ENCODE measurements at regions not wholly inside any gene's neighbourhood (a gene's known extent, or its start where the extent isn't known, plus 50 kb on each side); places are given as distances from the start of the nearest gene placed in this dataset.
"Not testable (repeated sequence)": the region's sequence is repeated elsewhere in the genome, so short reads cannot be mapped to it uniquely, and the experiment has no call there.

DNA sequence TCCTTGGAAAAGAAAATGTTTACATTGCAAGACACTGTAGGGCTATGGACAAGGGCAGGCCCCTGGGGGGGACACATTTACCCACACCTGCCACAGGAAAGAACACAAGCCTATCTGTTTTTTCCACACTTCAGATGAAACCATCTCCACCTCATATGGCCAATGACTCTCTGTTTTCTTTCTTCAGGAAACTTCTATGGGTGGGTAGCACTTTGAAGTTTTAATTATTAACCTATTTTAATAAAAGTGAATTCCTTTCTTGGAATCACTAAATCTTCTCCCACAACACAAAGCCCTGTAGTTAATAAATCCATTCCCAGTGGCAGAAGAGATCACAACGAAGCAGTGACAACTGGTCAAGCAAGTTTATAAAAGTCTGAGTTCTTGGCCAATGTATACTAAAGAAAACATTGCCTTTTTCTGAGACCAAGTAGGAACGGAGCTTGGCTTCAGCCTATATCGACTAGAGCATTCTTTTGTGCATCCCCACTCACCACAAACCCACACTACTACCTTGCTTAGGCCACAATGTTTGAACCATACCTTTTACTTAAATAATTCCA, 125.1 kb upstream of the CARMIL1 start:
- TF ChIP-seq, protein P1, sequence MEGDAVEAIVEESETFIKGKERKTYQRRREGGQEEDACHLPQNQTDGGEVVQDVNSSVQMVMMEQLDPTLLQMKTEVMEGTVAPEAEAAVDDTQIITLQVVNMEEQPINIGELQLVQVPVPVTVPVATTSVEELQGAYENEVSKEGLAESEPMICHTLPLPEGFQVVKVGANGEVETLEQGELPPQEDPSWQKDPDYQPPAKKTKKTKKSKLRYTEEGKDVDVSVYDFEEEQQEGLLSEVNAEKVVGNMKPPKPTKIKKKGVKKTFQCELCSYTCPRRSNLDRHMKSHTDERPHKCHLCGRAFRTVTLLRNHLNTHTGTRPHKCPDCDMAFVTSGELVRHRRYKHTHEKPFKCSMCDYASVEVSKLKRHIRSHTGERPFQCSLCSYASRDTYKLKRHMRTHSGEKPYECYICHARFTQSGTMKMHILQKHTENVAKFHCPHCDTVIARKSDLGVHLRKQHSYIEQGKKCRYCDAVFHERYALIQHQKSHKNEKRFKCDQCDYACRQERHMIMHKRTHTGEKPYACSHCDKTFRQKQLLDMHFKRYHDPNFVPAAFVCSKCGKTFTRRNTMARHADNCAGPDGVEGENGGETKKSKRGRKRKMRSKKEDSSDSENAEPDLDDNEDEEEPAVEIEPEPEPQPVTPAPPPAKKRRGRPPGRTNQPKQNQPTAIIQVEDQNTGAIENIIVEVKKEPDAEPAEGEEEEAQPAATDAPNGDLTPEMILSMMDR (IDR thresholded peaks at IDR 0.05), result no peak
- Histone ChIP-seq H3K36me3 (ENCODE audit: low read depth) (no peaks in the 10 kb centered on the region), H3K4me1 (ENCODE audit: low read depth) (peaks cover 14% of the 10 kb centered on the region), H3K4me3 (no peak overlapping the region), H3K9me3 (peaks cover 15% of the 10 kb centered on the region)
- DNase-seq, result no peak
- intact Hi-C loops (cut with DNase I, micrococcal nuclease), result no loop called here
- peak; percentile 28 for ATAC-seq

DNA sequence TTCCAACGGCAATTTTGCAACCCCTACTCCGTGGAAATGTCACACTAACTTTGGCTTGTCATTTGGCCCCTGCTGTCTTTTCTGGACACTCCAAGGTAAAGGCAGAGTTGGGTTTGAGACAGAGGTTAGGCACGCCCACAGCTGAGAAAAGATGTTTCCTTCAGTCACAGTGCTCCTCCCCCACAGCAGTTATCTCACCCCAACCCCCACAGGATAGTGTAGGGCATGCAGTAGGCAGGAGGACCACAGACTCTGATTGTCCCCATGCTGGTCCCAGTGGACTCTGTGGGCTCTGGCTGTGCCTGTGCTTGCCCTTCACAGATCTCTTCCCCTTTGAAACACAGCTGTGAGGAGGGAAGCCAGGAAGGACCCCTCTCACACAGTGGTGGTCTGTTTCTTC, 124.0 kb upstream of the CARMIL1 start:
- intact Hi-C loops (cut with DNase I, micrococcal nuclease), result no loop called here
- ATAC-seq (no peak), DNase-seq (no peak)
- H3K4me3 ChIP-seq, result no peak overlapping the region
- H3K9me3 ChIP-seq, result peaks cover 16% of the 10 kb centered on the region
- H3K4me1 ChIP-seq (ENCODE audit: low read depth), result peaks cover 14% of the 10 kb centered on the region
- TF ChIP-seq, protein P1 (IDR thresholded peaks at IDR 0.05), result no peak
- H3K36me3 ChIP-seq (ENCODE audit: low read depth), result no peaks in the 10 kb centered on the region

DNA sequence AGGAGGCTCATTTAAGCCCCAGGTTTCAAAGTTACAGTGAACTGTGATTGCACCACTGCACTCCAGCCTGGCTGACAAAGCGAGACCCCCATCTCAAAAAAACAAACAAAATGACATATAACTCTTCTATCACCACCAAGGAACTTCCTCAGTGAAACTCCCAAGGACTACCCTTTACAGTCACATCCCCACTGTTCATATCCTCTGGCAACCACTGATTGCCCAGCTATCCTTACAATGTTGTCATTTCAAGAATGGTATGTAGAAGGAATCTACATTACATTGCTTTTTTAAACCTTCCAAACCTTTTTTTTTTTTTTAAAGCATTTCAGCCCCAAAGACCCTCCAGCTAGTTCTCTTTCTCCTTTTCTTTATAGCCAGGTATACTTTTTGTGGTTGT, 123.1 kb upstream of the CARMIL1 start:
- H3K36me3 ChIP-seq (ENCODE audit: low read depth), result no peaks in the 10 kb centered on the region
- peaks cover 10% of the 10 kb centered on the region for H3K4me1 ChIP-seq (ENCODE audit: low read depth)
- H3K9me3 ChIP-seq, result peaks cover 16% of the 10 kb centered on the region
- no peak for DNase-seq
- intact Hi-C loops (cut with DNase I, micrococcal nuclease), result no loop called here
- TF ChIP-seq, protein P1 (IDR thresholded peaks at IDR 0.05), result no peak
- ATAC-seq, result no peak
- H3K4me3 ChIP-seq, result no peak overlapping the region

DNA sequence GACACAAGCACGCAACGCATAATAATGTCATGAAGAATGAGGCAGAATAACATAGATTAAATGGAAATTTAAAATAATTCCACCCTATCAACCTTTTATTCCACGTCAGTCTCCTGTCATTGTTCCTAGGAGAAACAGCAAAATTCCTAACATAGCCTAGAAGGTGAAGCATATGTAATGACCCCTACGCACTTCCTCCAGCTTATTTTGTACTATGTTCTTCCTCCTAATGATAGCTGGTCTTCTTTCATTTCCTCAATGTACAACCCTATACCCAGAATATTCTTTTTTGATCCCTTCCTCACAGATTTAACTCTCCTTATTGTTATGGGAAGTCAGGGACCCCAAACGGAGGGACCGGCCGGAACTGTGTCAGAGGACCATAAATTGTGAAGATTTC, 122.0 kb upstream of the CARMIL1 start:
- TF ChIP-seq, protein P1 (IDR thresholded peaks at IDR 0.05), result no peak
- H3K9me3 ChIP-seq, result peaks cover 16% of the 10 kb centered on the region

DNA sequence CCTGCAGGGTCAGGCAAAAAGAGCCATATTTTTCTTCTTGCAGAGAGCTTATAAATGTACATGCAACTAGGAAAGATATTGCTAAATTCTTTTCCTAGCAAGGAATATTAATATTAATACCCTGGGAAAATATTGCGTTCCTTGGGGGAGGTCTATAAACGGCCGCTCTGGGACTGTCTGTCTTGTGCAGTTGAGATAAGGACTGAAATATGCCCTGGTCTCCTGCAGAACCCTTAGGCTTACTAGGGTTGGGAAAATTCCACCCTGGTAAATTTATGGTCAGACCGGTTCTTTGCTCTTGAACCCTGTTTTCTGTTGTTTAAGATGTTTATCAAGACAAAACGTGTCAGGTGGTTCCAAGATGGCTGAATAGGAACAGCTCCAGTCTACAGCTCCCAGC, 121.3 kb upstream of the CARMIL1 start:
- TF ChIP-seq, protein P1 (IDR thresholded peaks at IDR 0.05), result no peak
- Histone ChIP-seq H3K36me3 (ENCODE audit: low read depth) (no peaks in the 10 kb centered on the region), H3K9me3 (peaks cover 16% of the 10 kb centered on the region), H3K4me1 (ENCODE audit: low read depth) (peaks cover 10% of the 10 kb centered on the region), H3K4me3 (no peak overlapping the region)
- ATAC-seq (no peak), DNase-seq (no peak)
- intact Hi-C loops (cut with DNase I, micrococcal nuclease), result no loop called here

More for the DNA sequence above, 122.0 kb upstream of the CARMIL1 start:
- Histone ChIP-seq H3K4me3 (no peak overlapping the region), H3K4me1 (ENCODE audit: low read depth) (peaks cover 10% of the 10 kb centered on the region), H3K36me3 (ENCODE audit: low read depth) (no peaks in the 10 kb centered on the region)
- intact Hi-C loops (cut with DNase I, micrococcal nuclease), result no loop called here
- ATAC-seq, result no peak
- DNase-seq, result no peak

DNA sequence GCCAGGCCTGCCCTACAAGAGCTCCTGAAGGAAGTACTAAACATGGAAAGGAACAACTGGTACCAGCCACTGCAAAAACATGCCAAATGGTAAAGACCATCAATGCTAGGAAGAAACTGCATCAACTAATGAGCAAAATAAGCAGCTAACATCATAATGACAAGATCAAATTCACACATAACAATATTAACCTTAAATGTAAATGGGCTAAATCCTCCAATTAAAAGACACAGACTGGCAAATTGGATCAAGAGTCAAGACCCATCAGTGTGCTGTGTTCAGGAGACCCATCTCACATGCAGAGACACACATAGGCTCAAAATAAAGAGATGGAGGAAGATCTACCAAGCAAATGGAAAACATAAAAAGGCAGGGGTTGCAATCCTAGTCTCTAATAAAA, 119.0 kb upstream of the CARMIL1 start:
- intact Hi-C loops (cut with DNase I, micrococcal nuclease); H3K36me3 ChIP-seq (ENCODE audit: low read depth); H3K4me3 ChIP-seq; H3K4me1 ChIP-seq (ENCODE audit: low read depth); DNase-seq; ATAC-seq: not testable (repeated sequence)
- peaks cover 16% of the 10 kb centered on the region for H3K9me3 ChIP-seq

Measured in mucosa of descending colon (tissue), 3 donors.